ENCODE measurements at regions not wholly inside any gene's neighbourhood (a gene's known extent, or its start where the extent isn't known, plus 50 kb on each side); places are given as distances from the start of the nearest gene placed in this dataset.
"Not testable (repeated sequence)": the region's sequence is repeated elsewhere in the genome, so short reads cannot be mapped to it uniquely, and the experiment has no call there.

DNA sequence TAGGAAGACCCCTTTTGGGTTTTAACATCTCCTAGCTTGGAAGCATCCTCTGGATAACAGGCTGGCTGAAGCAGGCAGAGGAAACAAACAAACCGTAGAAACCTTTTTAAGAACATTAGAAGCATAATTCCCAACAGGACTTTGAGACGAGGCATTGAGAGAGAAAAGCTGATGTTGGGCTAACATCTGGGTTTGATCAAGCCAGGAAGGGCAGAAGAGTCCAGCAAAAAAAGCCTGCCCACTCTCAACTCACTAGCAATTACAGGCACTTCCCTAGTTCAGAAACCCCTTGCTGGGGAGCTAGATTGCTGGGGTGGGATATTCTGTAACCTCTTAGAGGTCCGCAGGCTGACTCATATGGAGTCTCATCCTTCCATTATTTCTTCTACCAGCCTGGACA, 75.4 kb upstream of the CTNNA1 start:
- no peaks in the 10 kb centered on the region for H3K4me1 ChIP-seq (replicated peaks in 1 of 2)
- no peaks in the 10 kb centered on the region for H3K27me3 ChIP-seq
- intact Hi-C loops (cut with DNase I): no loop called here
- no peak overlapping the region for H3K27ac ChIP-seq
- WGBS, 4 donors: 76 to 92% (median 85%) methylated on average over 2 to 3 of the region's 3 CpGs
- no peak overlapping the region for H3K4me3 ChIP-seq
- no peaks in the 10 kb centered on the region for H3K9me3 ChIP-seq (replicated peaks in 1 of 3)
- no peak for TF ChIP-seq POLR2A (IDR thresholded peaks at IDR 0.05)
- TF ChIP-seq, protein P1, sequence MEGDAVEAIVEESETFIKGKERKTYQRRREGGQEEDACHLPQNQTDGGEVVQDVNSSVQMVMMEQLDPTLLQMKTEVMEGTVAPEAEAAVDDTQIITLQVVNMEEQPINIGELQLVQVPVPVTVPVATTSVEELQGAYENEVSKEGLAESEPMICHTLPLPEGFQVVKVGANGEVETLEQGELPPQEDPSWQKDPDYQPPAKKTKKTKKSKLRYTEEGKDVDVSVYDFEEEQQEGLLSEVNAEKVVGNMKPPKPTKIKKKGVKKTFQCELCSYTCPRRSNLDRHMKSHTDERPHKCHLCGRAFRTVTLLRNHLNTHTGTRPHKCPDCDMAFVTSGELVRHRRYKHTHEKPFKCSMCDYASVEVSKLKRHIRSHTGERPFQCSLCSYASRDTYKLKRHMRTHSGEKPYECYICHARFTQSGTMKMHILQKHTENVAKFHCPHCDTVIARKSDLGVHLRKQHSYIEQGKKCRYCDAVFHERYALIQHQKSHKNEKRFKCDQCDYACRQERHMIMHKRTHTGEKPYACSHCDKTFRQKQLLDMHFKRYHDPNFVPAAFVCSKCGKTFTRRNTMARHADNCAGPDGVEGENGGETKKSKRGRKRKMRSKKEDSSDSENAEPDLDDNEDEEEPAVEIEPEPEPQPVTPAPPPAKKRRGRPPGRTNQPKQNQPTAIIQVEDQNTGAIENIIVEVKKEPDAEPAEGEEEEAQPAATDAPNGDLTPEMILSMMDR (IDR thresholded peaks at IDR 0.05): no peak
- H3K36me3 ChIP-seq (replicated peaks in 1 of 2): no peaks in the 10 kb centered on the region
- no peak for DNase-seq

DNA sequence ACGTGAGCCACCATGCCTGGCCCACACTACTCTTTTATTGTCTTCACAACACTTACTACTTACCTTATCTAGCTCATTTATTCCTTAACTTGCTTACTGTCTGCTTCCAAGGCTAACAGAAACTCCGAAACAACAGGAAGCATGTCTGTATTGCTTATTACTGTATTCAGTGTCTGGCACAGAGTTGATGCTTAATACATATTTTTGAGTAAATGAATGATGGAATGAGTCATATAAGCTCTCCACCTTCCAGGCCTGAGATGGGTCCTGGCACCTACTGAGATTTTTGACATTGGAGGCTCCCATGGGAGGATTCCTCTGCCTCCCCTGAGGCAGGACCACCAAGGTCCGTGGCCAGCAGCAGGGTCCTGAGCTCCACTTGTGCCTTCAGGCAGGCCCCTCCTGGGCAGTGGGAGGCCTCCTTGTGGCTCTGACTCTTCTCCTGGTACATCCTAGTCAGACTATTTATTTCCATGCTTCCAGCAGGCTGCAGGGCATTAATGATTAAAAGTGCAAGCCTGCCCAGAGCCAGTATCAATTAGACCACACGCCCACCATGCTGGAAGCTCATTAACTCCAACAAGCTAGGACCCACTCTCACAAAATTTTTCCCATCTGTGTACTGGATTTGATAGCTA, 76.5 kb upstream of the CTNNA1 start:
- H3K4me1 ChIP-seq (replicated peaks in 1 of 2): no peaks in the 10 kb centered on the region
- no peak overlapping the region for H3K27ac ChIP-seq
- H3K9me3 ChIP-seq (replicated peaks in 1 of 3): no peaks in the 10 kb centered on the region
- DNase-seq: no peak
- 57 to 76% (median 71%) methylated on average over 4 of the region's 4 CpGs for WGBS, 4 donors
- TF ChIP-seq, protein P1 (IDR thresholded peaks at IDR 0.05): no peak
- TF ChIP-seq POLR2A (IDR thresholded peaks at IDR 0.05): no peak
- no peak overlapping the region for H3K4me3 ChIP-seq
- no peaks in the 10 kb centered on the region for H3K27me3 ChIP-seq
- H3K36me3 ChIP-seq (replicated peaks in 1 of 2): no peaks in the 10 kb centered on the region
- intact Hi-C loops (cut with DNase I): no loop called here

DNA sequence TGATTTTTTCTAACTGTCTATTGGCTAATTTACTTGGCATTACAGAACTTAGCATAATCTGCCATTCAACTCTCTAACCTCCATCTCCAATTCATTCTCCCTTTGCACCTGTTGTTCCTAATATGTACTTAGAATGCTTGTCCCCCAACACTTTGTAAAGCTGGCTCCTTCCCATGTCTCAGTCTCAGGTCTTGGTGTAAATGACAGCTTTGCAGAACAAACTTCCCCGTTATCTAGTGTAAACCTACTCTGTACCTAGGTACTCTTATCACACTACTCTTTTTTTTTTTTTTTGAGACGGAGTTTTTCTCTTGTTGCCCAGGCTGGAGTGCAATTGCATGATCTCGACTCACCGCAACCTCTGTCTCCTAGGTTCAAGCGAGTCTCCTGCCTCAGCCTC, 77.2 kb upstream of the CTNNA1 start:
- Histone ChIP-seq H3K36me3 (replicated peaks in 1 of 2) (no peaks in the 10 kb centered on the region), H3K9me3 (replicated peaks in 1 of 3) (no peaks in the 10 kb centered on the region), H3K4me3 (no peak overlapping the region), H3K27ac (no peak overlapping the region), H3K27me3 (no peaks in the 10 kb centered on the region), H3K4me1 (replicated peaks in 1 of 2) (no peaks in the 10 kb centered on the region)
- no peak for TF ChIP-seq POLR2A (IDR thresholded peaks at IDR 0.05)
- TF ChIP-seq, protein P1 (IDR thresholded peaks at IDR 0.05): no peak
- WGBS, 4 donors: 82 to 97% (median 93%) methylated on average over 5 of the region's 5 CpGs
- DNase-seq: no peak
- intact Hi-C loops (cut with DNase I): no loop called here

DNA sequence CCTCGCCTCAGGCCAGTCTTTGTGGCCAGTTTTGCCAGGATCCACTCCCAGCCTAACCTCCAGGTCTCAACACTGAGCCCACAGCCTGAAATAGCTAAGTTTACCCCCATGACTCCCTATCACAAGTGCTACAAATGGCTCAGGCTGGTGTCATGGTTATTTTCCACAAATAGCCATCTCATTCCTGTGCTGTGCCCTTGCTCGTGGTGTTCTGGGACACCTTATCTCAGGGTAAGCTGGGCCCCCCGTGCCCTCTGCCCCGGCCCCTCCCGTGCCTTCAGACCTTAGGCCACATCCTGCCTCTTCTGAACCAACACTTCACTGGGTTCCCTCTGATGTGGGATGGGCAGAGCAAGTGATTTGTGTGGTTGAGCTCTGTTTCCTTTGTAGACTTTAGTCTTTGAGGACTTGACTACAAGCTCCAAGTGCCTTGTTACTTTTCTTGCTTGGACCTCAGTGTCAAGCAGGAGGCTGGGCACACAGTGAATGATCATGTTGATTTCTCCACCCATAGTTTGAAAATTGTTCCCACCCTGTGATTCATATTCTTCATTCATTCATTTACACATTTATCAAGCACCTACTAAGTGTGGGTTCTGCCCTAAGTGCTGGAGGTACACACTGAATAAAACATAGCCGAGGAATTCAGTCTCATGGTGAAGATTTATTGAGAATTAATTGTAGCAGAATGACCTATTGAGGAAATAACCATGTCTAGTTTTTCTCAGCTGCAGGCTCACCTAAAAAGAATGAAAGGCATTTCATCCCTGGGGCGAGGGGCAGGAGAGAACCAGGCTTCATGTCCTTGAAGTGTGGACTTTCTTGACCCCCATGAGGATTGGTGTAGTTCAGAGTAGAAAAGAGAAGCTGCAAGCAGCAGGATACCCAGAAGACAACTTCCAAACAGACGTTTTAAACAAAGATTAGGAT, 84.5 kb upstream of the CTNNA1 start:
- Histone ChIP-seq H3K36me3 (replicated peaks in 1 of 2) (no peaks in the 10 kb centered on the region), H3K27me3 (no peaks in the 10 kb centered on the region), H3K27ac (no peak overlapping the region), H3K9me3 (replicated peaks in 1 of 3) (no peaks in the 10 kb centered on the region), H3K4me3 (no peak overlapping the region), H3K4me1 (replicated peaks in 1 of 2) (no peaks in the 10 kb centered on the region)
- no peak for TF ChIP-seq POLR2A (IDR thresholded peaks at IDR 0.05)
- TF ChIP-seq, protein P1 (IDR thresholded peaks at IDR 0.05): no peak
- 67 to 73% (median 69%) methylated on average over 8 of the region's 8 CpGs for WGBS, 4 donors
- intact Hi-C loops (cut with DNase I): no loop called here
- DNase-seq: no peak

DNA sequence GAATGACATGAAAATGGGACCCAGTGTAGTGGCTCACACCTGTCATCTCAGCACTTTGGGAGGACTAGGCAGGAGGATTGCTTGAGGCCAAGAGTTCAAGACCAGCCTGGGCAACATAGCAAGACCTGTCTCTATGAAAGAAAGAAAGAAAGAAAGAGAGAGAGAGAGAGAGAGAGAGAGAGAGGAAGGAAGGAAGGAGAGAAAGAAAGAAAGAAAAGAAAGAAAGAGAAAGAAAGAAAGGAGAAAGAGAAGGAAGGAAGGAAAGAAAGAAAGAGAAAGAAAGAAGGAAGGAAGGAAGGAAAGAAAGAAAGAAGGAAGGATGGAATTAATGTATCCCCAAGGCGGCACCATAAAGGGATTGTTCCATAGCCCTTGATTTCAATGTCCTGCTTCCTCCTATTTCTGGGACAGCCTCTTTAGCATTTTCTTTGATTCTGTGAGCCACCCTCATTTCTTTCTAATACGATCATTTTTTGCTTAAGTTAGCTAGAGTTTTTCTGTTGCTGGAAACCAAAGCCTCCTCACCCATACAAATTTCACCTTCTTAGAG, 85.4 kb upstream of the CTNNA1 start:
- DNase-seq; H3K4me1 ChIP-seq (replicated peaks in 1 of 2); H3K4me3 ChIP-seq; H3K9me3 ChIP-seq (replicated peaks in 1 of 3); H3K27me3 ChIP-seq; intact Hi-C loops (cut with DNase I); H3K36me3 ChIP-seq (replicated peaks in 1 of 2); H3K27ac ChIP-seq: not testable (repeated sequence)
- 91 to 95% (median 93%) methylated on average over 2 of the region's 2 CpGs for WGBS, 4 donors
